ENCODE measurements at regions not wholly inside any gene's neighbourhood (a gene's known extent, or its start where the extent isn't known, plus 50 kb on each side); places are given as distances from the start of the nearest gene placed in this dataset.
"Not testable (repeated sequence)": the region's sequence is repeated elsewhere in the genome, so short reads cannot be mapped to it uniquely, and the experiment has no call there.

DNA sequence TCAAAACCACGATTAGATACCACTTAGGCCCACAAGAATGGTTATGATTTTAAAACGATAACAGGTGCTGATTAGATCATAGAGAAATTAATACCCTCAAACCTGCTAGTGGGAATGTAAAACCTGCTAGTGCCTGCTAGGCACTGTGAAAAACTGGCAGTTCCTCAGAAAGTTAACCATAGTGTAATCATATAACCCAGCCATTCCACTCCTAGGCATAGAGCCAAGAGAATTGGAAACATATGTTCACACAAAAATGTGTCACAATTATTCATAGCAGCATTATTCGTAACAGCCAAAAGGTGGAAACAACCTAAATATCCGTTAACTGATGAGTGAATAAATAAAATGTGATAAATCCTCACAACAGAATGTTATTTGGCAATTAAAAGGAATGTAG, 122.2 kb upstream of the SYN3 start:
- DNase-seq (ENCODE audit: low read depth): no peak
- Histone ChIP-seq H3K4me3 (ENCODE audit: low read depth, low read length) (no peak overlapping the region), H3K36me3 (ENCODE audit: control insufficient read depth, insufficient read depth, low read length) (no peaks in the 10 kb centered on the region), H3K27me3 (ENCODE audit: control insufficient read depth, insufficient read depth, low read length) (no peaks in the 10 kb centered on the region)
- TF ChIP-seq, protein P1, sequence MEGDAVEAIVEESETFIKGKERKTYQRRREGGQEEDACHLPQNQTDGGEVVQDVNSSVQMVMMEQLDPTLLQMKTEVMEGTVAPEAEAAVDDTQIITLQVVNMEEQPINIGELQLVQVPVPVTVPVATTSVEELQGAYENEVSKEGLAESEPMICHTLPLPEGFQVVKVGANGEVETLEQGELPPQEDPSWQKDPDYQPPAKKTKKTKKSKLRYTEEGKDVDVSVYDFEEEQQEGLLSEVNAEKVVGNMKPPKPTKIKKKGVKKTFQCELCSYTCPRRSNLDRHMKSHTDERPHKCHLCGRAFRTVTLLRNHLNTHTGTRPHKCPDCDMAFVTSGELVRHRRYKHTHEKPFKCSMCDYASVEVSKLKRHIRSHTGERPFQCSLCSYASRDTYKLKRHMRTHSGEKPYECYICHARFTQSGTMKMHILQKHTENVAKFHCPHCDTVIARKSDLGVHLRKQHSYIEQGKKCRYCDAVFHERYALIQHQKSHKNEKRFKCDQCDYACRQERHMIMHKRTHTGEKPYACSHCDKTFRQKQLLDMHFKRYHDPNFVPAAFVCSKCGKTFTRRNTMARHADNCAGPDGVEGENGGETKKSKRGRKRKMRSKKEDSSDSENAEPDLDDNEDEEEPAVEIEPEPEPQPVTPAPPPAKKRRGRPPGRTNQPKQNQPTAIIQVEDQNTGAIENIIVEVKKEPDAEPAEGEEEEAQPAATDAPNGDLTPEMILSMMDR (IDR thresholded peaks at IDR 0.05; ENCODE audit: insufficient read depth, low read length, poor library complexity, severe bottlenecking): no peak

DNA sequence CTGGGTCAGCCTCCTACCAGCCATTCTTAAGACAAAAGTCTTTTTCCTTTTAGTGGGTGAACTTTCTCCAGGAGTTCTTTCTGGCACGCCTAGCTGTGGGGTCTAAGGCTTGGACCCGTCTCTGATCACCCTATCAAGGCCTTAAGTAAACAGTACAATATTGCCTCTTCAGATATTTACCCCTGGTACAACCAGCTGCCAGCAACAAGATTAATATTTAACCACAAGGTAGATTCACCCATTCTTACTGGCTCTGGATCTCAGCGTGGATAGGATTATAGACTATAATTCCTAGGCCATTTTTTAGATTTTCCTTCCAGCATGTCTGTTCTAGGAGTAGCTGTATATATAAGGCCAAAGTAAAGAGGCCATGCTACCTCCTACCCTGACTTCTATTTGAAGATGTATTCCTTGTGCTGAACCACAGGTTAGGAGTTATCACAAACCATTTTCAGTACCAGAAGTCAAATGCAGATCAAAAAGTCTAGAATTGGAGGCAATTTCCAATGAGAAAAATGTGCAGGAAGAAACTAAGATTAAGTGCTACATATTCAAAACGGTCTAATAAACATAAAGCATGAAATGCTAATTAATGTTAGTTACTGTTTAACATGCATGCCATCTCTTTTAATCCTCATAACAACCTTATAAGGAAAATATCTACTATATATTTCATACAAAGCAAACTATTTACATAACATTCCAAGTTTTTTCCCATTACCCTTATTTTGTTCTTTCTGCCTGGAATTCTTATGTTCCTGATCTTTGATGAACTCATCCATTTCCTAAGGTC, 110.0 kb upstream of the SYN3 start:
- Histone ChIP-seq H3K4me3 (ENCODE audit: low read depth, low read length) (no peak overlapping the region), H3K36me3 (ENCODE audit: control insufficient read depth, insufficient read depth, low read length) (no peaks in the 10 kb centered on the region), H3K27me3 (ENCODE audit: control insufficient read depth, insufficient read depth, low read length) (no peaks in the 10 kb centered on the region)
- no peak for DNase-seq (ENCODE audit: low read depth)
- TF ChIP-seq, protein P1 (IDR thresholded peaks at IDR 0.05; ENCODE audit: insufficient read depth, low read length, poor library complexity, severe bottlenecking): no peak

DNA sequence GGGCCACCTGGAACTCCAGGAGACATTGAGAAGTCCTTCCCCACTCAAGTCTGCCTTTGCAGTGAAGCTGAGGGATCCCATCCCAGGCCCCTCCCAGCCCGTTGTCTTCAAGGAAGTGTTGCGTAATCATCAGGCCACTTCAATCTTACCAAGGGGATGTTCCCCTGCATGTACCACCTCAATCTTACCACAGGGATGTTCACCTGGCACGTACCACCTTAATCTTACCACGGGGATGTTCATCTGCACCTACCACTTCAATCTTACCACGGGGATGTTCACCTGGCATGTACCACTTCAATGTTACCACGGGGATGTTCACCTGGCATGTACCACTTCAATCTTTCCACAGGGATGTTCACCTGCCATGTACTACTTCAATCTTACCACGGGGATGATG, 108.0 kb upstream of the SYN3 start:
- Histone ChIP-seq H3K36me3 (ENCODE audit: control insufficient read depth, insufficient read depth, low read length) (no peaks in the 10 kb centered on the region), H3K27me3 (ENCODE audit: control insufficient read depth, insufficient read depth, low read length) (no peaks in the 10 kb centered on the region), H3K4me3 (ENCODE audit: low read depth, low read length) (no peak overlapping the region)
- TF ChIP-seq, protein P1 (IDR thresholded peaks at IDR 0.05; ENCODE audit: insufficient read depth, low read length, poor library complexity, severe bottlenecking): no peak
- no peak for DNase-seq (ENCODE audit: low read depth)

DNA sequence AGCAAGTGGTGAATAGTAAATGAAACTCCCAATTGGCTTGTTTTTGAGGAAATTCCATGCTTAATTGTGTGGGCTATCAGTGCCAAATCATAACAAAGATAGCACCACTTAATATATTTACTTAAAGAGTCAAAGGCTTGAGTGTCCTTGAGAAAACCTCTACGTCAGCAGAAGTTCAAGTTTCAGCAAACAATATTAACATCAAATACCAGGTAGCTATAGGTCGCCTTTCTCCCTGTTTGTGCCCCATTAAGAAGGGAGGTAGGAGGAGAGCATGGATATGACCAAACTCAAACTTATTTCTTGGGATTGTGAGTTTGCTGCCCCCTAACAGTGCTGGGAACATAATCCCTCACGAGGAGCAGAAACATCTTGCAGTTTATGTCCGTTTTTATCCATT, 105.6 kb upstream of the SYN3 start:
- TF ChIP-seq, protein P1 (IDR thresholded peaks at IDR 0.05; ENCODE audit: insufficient read depth, low read length, poor library complexity, severe bottlenecking): no peak
- no peaks in the 10 kb centered on the region for H3K27me3 ChIP-seq (ENCODE audit: control insufficient read depth, insufficient read depth, low read length)
- H3K4me3 ChIP-seq (ENCODE audit: low read depth, low read length): no peak overlapping the region
- no peaks in the 10 kb centered on the region for H3K36me3 ChIP-seq (ENCODE audit: control insufficient read depth, insufficient read depth, low read length)
- no peak for DNase-seq (ENCODE audit: low read depth)

DNA sequence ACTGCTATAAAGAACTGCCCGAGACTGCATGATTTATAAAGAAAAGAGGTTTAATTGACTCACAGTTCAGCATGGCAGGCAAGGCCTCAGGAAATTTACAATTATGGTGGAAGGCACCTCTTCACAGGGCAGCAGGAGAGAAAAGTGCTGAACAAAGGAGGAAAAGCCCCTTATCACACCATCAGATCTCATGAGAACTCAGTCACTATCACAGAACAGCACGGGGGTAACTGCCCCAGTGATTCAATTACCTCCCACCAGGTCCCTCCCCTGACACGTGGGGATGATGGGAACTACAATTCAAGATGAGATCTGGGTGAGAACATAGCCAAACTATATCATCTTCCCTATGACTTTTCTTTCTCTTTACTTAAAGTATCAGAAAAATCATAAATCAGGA, 104.0 kb upstream of the SYN3 start:
- H3K27me3 ChIP-seq (ENCODE audit: control insufficient read depth, insufficient read depth, low read length): no peaks in the 10 kb centered on the region
- no peak overlapping the region for H3K4me3 ChIP-seq (ENCODE audit: low read depth, low read length)
- DNase-seq (ENCODE audit: low read depth): no peak
- TF ChIP-seq, protein P1 (IDR thresholded peaks at IDR 0.05; ENCODE audit: insufficient read depth, low read length, poor library complexity, severe bottlenecking): no peak
- H3K36me3 ChIP-seq (ENCODE audit: control insufficient read depth, insufficient read depth, low read length): no peaks in the 10 kb centered on the region

DNA sequence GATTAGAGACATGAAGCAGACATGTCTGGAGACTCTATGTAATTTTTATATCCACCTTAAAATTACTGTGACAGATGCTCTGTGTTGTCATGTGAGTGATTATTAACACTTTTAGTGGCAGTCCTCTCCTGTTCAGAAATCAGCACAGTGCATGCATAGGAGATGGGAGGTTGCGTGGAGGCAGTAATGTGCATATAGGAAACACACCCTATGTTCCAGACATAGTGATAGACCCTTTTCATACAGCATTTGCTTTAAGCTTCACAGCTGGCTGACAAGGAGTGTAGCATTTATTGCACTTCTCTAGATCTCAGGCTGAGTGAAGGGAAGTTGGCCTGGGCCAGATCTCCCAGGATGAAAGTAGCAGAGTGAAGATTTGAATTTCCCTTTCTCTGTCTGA, 102.3 kb upstream of the SYN3 start:
- no peak for DNase-seq (ENCODE audit: low read depth)
- TF ChIP-seq, protein P1 (IDR thresholded peaks at IDR 0.05; ENCODE audit: insufficient read depth, low read length, poor library complexity, severe bottlenecking): no peak

DNA sequence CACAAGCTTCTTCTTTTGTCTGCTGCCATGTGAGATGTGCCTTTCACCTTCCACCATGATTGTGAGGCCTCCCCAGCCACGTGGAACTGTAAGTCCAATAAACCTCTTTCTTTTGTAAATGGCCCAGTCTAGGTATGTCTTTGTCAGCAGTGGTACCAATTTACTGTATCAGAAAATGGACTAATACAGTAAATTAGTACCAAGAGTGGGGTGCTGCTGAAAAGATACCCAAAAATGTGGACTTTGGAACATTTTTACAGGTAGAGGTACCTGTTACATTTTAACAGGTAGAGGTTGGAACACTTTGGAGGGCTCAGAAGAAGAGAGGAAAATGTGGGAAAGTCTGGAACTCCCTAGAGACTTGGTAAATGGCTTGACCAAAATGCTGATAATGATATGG, 96.8 kb upstream of the SYN3 start:
- not testable (repeated sequence) for H3K27me3 ChIP-seq (ENCODE audit: control insufficient read depth, insufficient read depth, low read length); H3K4me3 ChIP-seq (ENCODE audit: low read depth, low read length); H3K36me3 ChIP-seq (ENCODE audit: control insufficient read depth, insufficient read depth, low read length); DNase-seq (ENCODE audit: low read depth)

More for the DNA sequence above, 102.3 kb upstream of the SYN3 start:
- H3K27me3 ChIP-seq (ENCODE audit: control insufficient read depth, insufficient read depth, low read length): no peaks in the 10 kb centered on the region
- no peaks in the 10 kb centered on the region for H3K36me3 ChIP-seq (ENCODE audit: control insufficient read depth, insufficient read depth, low read length)
- H3K4me3 ChIP-seq (ENCODE audit: low read depth, low read length): no peak overlapping the region

Data from kidney epithelial cell (primary cell).